Mammary epithelial cell (primary cell): ENCODE measurements at regions not wholly inside any gene's neighbourhood (a gene's known extent, or its start where the extent isn't known, plus 50 kb on each side); places are given as distances from the start of the nearest gene placed in this dataset.

Source experiments
- CTCF ChIP-seq, 2 donors: IDR thresholded peaks in 1 of 2; conservative IDR thresholded peaks in 1 of 2; 2 replicates each; pipeline ENCODE4 v1.5.1; 2011 to 2012; ENCODE audit warnings: inconsistent platforms in 2 of 2, low read length in 2 of 2, mild to moderate bottlenecking in 2 of 2, control low read depth in 1 of 2, low read depth in 1 of 2; ENCODE audit not compliant: insufficient read depth in 1 of 2; ENCODE audit errors: extremely low read depth in 1 of 2
- EZH2 ChIP-seq: IDR thresholded peaks from 2 replicates; pipeline ENCODE4 v1.6.1; 2012; ENCODE audit warnings: low read length, inconsistent platforms, borderline replicate concordance

- no peak for TF ChIP-seq CTCF (conservative IDR thresholded peaks at IDR 0.05 in 1 of 2, IDR thresholded peaks at IDR 0.05 in 1 of 2; ENCODE audit: extremely low read depth in 1 of 2, insufficient read depth in 1 of 2, low read depth in 1 of 2, low read length in 2 of 2)
- no peak for TF ChIP-seq EZH2
Observed at GRCh38 chr2:139162456-139162855, 382.3 kb upstream of the NXPH2 start.
